Cardiac fibroblast (primary cell): ENCODE measurements at regions not wholly inside any gene's neighbourhood (a gene's known extent, or its start where the extent isn't known, plus 50 kb on each side); places are given as distances from the start of the nearest gene placed in this dataset.

Experiments
- DNase-seq, 2 donors: peaks; one replicate each; pipeline versions ENCODE4 v3.0.0 to v3.0.0-alpha.2; 2010; ENCODE audit warnings: low read depth in 2 of 2
- H3K4me3 ChIP-seq, 2 donors: replicated peaks in 1 of 2; 1 replicate in 1 of 2; 2 replicates in 1 of 2; pipeline ENCODE4 v1.5.1; 2011; ENCODE audit warnings: low read depth in 2 of 2, low read length in 2 of 2, mild to moderate bottlenecking in 2 of 2, moderate library complexity in 1 of 2
- TF ChIP-seq, protein P1 (sequence below): IDR thresholded peaks from one replicate; pipeline ENCODE4 v1.5.1; 2011; ENCODE audit warnings: low read depth, mild to moderate bottlenecking, low read length, inconsistent platforms

DNA sequence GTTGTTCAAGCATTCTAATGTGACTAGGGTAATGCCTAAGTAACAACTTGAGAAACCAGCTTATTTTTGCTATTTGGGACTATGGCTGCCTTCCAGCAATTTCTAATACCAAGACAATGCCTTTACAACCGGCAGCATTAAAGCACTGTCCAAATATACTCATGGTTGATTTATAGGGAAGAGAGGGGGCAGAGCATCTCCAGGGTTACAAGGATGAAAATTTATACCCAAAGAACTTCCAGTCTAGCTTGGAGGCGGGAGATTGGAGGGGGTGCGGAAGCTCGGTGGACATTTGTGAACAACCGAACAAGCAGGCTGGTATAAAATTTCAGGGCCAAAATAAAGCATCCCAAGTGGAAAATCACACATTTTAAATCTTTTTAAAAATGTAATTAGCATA lies 79.4 kb upstream of the FOXN2 start:
- TF ChIP-seq, protein P1, sequence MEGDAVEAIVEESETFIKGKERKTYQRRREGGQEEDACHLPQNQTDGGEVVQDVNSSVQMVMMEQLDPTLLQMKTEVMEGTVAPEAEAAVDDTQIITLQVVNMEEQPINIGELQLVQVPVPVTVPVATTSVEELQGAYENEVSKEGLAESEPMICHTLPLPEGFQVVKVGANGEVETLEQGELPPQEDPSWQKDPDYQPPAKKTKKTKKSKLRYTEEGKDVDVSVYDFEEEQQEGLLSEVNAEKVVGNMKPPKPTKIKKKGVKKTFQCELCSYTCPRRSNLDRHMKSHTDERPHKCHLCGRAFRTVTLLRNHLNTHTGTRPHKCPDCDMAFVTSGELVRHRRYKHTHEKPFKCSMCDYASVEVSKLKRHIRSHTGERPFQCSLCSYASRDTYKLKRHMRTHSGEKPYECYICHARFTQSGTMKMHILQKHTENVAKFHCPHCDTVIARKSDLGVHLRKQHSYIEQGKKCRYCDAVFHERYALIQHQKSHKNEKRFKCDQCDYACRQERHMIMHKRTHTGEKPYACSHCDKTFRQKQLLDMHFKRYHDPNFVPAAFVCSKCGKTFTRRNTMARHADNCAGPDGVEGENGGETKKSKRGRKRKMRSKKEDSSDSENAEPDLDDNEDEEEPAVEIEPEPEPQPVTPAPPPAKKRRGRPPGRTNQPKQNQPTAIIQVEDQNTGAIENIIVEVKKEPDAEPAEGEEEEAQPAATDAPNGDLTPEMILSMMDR = no peak
- DNase-seq = peak in 1 of 2 donors; percentile 2

DNA sequence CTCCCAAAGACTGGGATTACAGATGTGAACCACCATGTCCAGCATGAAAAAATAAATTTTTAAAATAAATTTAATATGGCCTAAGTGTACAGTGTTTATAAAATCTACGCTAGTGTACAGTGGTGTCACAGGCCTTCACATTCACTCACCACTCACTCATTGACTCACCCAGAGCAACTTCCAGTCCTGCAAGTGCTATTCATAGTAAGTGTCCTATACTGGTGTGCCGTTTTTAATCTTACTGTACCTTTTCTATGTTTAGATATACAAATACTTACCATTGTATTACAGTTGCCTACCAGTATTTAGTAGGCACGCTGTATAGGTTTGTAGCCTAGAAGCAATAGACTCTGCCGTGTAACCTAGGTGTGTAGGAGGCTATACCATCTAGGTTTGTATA lies 76.1 kb upstream of the FOXN2 start:
- no peak for DNase-seq
- TF ChIP-seq, protein P1 = no peak
- no peak overlapping the region for H3K4me3 ChIP-seq

More for the DNA sequence above, 79.4 kb upstream of the FOXN2 start:
- no peak overlapping the region for H3K4me3 ChIP-seq

DNA sequence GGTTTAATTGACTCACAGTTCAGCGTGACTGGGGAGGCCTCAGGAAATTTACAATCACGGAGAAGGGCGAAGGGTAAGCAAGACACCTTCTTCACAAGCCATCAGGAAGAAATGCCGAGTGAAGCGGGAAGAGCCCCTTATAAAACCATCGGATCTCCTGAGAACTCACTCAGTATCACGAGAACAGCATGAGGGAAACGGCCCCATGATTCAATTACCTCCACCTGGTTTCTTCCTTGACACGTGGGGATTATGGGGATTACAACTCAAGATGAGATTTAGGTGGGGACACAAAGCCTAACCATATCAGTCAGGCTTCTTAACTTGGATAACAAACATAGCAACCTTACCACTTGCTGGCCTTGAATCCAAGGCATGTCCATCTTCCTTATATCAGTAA lies 73.6 kb upstream of the FOXN2 start:
- no peak for DNase-seq
- H3K4me3 ChIP-seq = no peak overlapping the region
- TF ChIP-seq, protein P1 = no peak

DNA sequence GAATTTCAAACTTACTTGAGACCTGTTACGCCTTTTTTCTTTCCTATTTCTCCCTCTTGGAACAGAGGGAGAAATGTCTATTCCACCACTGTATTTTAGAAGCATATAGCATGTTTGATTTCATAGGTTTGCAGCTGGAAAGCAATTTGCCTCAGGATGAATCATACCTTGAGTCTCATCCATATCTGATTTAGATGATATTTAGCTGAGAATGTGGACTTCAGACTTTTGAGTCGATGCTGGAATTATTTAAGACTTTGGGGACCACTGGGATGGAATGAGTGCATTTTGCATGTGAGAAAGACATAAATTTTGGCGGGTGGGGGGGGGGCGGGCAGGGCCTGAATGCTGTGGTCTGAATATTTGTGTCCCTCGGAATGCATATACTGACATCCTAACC lies 67.3 kb upstream of the FOXN2 start:
- no peak overlapping the region for H3K4me3 ChIP-seq
- DNase-seq = peak in 1 of 2 donors; percentile 15
- TF ChIP-seq, protein P1 = no peak

DNA sequence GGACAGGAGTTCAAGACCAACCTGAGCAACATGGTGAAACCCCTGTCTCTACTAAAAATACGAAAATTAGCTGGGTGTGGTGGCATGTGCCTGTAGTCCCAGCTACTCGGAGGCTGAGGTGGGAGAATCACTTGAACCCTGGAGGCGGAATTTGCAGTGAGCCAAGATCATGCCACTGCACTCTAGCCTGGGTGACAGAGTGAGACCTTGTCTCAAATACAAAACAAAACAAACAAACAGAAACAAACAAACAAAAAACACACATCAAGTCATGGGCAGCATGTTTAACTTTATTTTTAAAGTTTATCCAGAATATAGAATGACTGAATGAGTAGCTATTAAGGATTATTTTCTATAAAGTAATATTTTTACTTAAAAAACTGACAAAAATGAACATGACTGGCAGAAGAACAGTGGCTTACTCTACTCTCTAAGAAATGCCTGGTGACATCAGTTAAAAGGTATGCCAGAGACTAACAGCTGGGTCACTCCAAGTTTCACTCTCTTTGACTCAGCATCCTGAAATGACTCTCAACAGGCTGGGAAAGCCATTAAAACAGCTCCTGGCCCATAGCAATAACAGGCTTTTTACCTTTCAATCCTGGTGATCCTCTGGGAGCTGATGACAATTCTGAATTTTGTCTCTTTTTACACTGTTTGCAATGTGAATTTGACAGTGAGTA lies 66.1 kb upstream of the FOXN2 start:
- TF ChIP-seq, protein P1 = no peak
- H3K4me3 ChIP-seq = no peak overlapping the region
- peak; percentile 81 to 95 for DNase-seq

DNA sequence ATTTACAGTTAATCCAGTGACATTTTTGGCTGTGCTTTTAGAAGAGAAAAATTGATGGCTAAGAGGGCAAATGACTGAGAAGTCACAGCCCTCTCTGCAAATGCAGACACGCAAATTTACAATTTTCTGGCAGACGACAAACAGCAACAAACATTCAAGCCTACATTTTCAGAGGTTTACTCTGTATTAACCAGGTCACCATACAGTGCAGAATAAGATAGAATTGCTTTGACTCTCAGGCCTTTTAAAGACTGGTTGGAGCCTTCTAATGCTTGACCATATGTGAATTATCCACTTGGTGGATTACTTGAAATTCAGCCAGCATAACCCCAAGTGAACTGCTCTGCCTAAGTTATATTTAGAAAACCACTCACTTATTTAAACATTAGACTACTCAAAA lies 65.5 kb upstream of the FOXN2 start:
- peak; percentile 69 for DNase-seq
- TF ChIP-seq, protein P1 = no peak
- no peak overlapping the region for H3K4me3 ChIP-seq
